ENCODE measurements at regions not wholly inside any gene's neighbourhood (a gene's known extent, or its start where the extent isn't known, plus 50 kb on each side); places are given as distances from the start of the nearest gene placed in this dataset.

DNA sequence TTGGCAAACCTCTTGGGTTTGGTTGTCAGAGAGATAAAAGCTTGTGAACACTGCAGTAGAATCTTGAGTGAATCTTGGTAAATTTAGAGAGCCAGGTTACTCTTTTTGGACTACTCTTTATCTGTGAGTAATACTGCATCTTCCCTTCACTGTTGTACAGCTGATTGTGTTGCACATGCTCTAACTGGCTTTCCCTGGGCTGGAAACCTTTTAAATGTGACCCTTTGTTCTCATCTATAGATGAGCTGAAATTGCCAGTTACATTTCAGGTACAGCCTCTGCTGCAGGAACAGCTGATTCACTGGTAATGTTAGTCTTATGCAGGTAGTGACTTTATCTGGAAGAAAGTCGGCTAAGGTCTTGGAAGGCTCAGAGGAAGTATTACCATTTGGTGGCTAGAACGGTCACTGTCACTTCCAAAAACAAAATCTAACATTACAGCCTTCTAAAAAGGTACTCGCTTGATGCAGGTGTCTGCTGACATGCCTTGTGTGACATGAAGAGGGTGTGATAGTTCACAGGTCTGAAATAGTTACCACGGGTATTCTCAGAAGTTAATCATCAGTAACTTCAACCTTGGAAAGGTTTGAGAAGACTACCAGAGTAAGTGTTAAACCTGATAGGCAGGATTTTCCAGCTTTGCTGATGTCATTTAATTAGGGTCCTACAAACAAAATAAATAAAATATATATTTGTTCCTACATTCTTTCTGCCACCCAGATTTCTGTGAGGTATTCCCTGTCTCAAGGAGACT is 851.1 kb downstream of the SLC4A3 start:
- CTCF ChIA-PET (ENCODE audit: low intra/inter-chr PET ratio), result no interaction called here
- H3K4me3 ChIP-seq, result no peak overlapping the region
- no peaks in the 10 kb centered on the region for H3K27me3 ChIP-seq (ENCODE audit: control insufficient read depth in 2 of 2, insufficient read depth in 2 of 2, low read length in 2 of 2)
- H3K4me1 ChIP-seq (replicated peaks in 1 of 2; ENCODE audit: control insufficient read depth in 2 of 2, insufficient read depth in 2 of 2, low read length in 2 of 2), result no peaks in the 10 kb centered on the region
- H3K4me2 ChIP-seq (ENCODE audit: insufficient read depth, low read length), result no peak overlapping the region
- no peak for FAIRE-seq
- DNase-seq (ENCODE audit: extremely low read depth in 1 of 4, low spot score in 3 of 4), result no peak
- H3K9me1 ChIP-seq (ENCODE audit: control insufficient read depth, insufficient read depth, low read length), result no peaks in the 10 kb centered on the region
- no peaks in the 10 kb centered on the region for H3K79me2 ChIP-seq (ENCODE audit: control insufficient read depth, insufficient read depth, low read length)
- in situ Hi-C loops (cut with MboI), result no loop called here
- no peaks in the 10 kb centered on the region for H3K36me3 ChIP-seq (ENCODE audit: control insufficient read depth, insufficient read depth, low read length)
- no TSS peak for BruUV-seq (replicated peaks)
- H2AFZ ChIP-seq (ENCODE audit: low read depth, low read length), result no peak overlapping the region
- POLR2A ChIA-PET, result no interaction called here
- no peaks in the 10 kb centered on the region for H3K9me3 ChIP-seq (replicated peaks; ENCODE audit: control insufficient read depth, insufficient read depth, low read depth, low read length)
- TF ChIP-seq TCF7 (IDR thresholded peaks at IDR 0.05; ENCODE audit: borderline replicate concordance) (no peak), MAFG (tag; conservative IDR thresholded peaks at IDR 0.05) (no peak)
- TF ChIP-seq, protein P1, sequence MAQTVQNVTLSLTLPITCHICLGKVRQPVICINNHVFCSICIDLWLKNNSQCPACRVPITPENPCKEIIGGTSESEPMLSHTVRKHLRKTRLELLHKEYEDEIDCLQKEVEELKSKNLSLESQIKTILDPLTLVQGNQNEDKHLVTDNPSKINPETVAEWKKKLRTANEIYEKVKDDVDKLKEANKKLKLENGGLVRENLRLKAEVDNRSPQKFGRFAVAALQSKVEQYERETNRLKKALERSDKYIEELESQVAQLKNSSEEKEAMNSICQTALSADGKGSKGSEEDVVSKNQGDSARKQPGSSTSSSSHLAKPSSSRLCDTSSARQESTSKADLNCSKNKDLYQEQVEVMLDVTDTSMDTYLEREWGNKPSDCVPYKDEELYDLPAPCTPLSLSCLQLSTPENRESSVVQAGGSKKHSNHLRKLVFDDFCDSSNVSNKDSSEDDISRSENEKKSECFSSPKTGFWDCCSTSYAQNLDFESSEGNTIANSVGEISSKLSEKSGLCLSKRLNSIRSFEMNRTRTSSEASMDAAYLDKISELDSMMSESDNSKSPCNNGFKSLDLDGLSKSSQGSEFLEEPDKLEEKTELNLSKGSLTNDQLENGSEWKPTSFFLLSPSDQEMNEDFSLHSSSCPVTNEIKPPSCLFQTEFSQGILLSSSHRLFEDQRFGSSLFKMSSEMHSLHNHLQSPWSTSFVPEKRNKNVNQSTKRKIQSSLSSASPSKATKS (CRISPR knock-in tag; IDR thresholded peaks at IDR 0.05), result no peak
- no peak overlapping the region for H3K27ac ChIP-seq (ENCODE audit: extremely low read depth, low read depth, low read length)
- no peak for ATAC-seq
- H3K9ac ChIP-seq (ENCODE audit: insufficient read depth in 1 of 2, low read depth in 2 of 2, low read length in 2 of 2), result no peak overlapping the region
- intact Hi-C loops (cut with micrococcal nuclease), result no loop called here
- WGBS (ENCODE audit: insufficient coverage, low coverage, missing lambda C conversion rate), result 0% methylated on average over 4 of the region's 4 CpGs
- H4K20me1 ChIP-seq (replicated peaks; ENCODE audit: control insufficient read depth, insufficient read depth, low read length), result no peaks in the 10 kb centered on the region

DNA sequence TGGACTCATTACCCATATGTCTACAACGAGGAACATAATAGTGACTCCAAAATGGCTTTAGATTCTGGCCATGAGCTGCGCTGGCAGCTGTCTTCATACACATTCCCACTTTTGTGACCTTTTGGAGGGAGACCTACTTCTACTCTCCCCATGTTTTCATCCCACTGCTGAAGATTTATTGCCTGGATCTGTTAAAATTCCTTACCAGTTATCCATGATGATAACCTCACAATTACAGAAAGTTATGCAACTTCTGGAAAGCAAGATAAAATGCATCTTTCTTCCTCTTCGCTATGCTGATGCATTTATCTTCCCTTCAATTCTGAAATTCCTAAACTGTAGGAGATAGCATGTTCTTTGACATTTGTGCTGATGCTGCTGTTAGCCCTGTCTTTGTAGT is 855.3 kb downstream of the SLC4A3 start:
- no peak overlapping the region for H3K4me2 ChIP-seq (ENCODE audit: insufficient read depth, low read length)
- H3K27me3 ChIP-seq (ENCODE audit: control insufficient read depth in 2 of 2, insufficient read depth in 2 of 2, low read length in 2 of 2), result no peaks in the 10 kb centered on the region
- H3K27ac ChIP-seq (ENCODE audit: extremely low read depth, low read depth, low read length), result no peak overlapping the region
- intact Hi-C loops (cut with micrococcal nuclease), result no loop called here
- no peak overlapping the region for H3K4me3 ChIP-seq
- no peak for ATAC-seq
- H2AFZ ChIP-seq (ENCODE audit: low read depth, low read length), result no peak overlapping the region
- no peak for FAIRE-seq
- WGBS (ENCODE audit: insufficient coverage, low coverage, missing lambda C conversion rate), result 0% methylated on average over 3 of the region's 3 CpGs
- no peaks in the 10 kb centered on the region for H3K9me3 ChIP-seq (replicated peaks; ENCODE audit: control insufficient read depth, insufficient read depth, low read depth, low read length)
- no peaks in the 10 kb centered on the region for H3K9me1 ChIP-seq (ENCODE audit: control insufficient read depth, insufficient read depth, low read length)
- no peaks in the 10 kb centered on the region for H3K79me2 ChIP-seq (ENCODE audit: control insufficient read depth, insufficient read depth, low read length)
- no peak overlapping the region for H3K9ac ChIP-seq (ENCODE audit: insufficient read depth in 1 of 2, low read depth in 2 of 2, low read length in 2 of 2)
- POLR2A ChIA-PET, result no interaction called here
- CTCF ChIA-PET (ENCODE audit: low intra/inter-chr PET ratio), result no interaction called here
- no peaks in the 10 kb centered on the region for H3K4me1 ChIP-seq (replicated peaks in 1 of 2; ENCODE audit: control insufficient read depth in 2 of 2, insufficient read depth in 2 of 2, low read length in 2 of 2)
- H4K20me1 ChIP-seq (replicated peaks; ENCODE audit: control insufficient read depth, insufficient read depth, low read length), result no peaks in the 10 kb centered on the region
- in situ Hi-C loops (cut with MboI), result no loop called here
- BruUV-seq (replicated peaks), result no TSS peak
- H3K36me3 ChIP-seq (ENCODE audit: control insufficient read depth, insufficient read depth, low read length), result no peaks in the 10 kb centered on the region
- DNase-seq (ENCODE audit: extremely low read depth in 1 of 4, low spot score in 3 of 4), result no peak
- TF ChIP-seq ZFP1 (CRISPR knock-in tag; IDR thresholded peaks at IDR 0.05) (no peak), CREBBP (IDR thresholded peaks at IDR 0.05; ENCODE audit: low read depth, low read length) (no peak), ZNF511 (CRISPR knock-in tag; IDR thresholded peaks at IDR 0.05) (no peak), CBX5 (IDR thresholded peaks at IDR 0.05; ENCODE audit: borderline replicate concordance, low read depth) (no peak), RNF2 (IDR thresholded peaks at IDR 0.05) (no peak), XRCC3 (IDR thresholded peaks at IDR 0.05) (no peak), ZBTB8A (IDR thresholded peaks at IDR 0.05; ENCODE audit: partially characterized antibody) (no peak), ZNF311 (CRISPR knock-in tag; IDR thresholded peaks at IDR 0.05) (no peak), U2AF2 (optimal IDR thresholded peaks at IDR 0.05; ENCODE audit: low read depth, low read length) (no peak), ARID1B (IDR thresholded peaks at IDR 0.05) (no peak), MYC (IDR thresholded peaks at IDR 0.05; ENCODE audit: low read depth, low read length) (no peak), MYC (CRISPR knock-in tag; IDR thresholded peaks at IDR 0.05; ENCODE audit: borderline replicate concordance, low read depth) (no peak)

All from K562 (cell line).